OCI-LY3 (cell line): ENCODE measurements at regions not wholly inside any gene's neighbourhood (a gene's known extent, or its start where the extent isn't known, plus 50 kb on each side); places are given as distances from the start of the nearest gene placed in this dataset.

Experiments used
- CTCF ChIP-seq: fragments of 200-600, 300-600 bp; sonication (generic); IDR thresholded peaks from 2 replicates; pipeline ENCODE4 v1.5.1; 2014; ENCODE audit warnings: antibody characterized with exemption, low read length, low read depth
- EZH2phosphoT487 ChIP-seq: fragments of 200-600 bp; shearing (Covaris generic); IDR thresholded peaks from 2 replicates; pipeline ENCODE4 v1.6.1; 2018; ENCODE audit warnings: antibody characterized with exemption, mixed run types, low read depth

- no peak for TF ChIP-seq CTCF
- no peak for TF ChIP-seq EZH2phosphoT487
Observed at GRCh38 chr2:216774620-216775019, 79.3 kb upstream of the IGFBP5 start.
